NB4 (cell line): ENCODE measurements at regions not wholly inside any gene's neighbourhood (a gene's known extent, or its start where the extent isn't known, plus 50 kb on each side); places are given as distances from the start of the nearest gene placed in this dataset.

Experiments
- MYC ChIP-seq: IDR thresholded peaks from 2 replicates; pipeline ENCODE4 v1.6.1; 2011; ENCODE audit warnings: low read depth, low read length
- POLR2A ChIP-seq: IDR thresholded peaks from 2 replicates; pipeline ENCODE4 v1.6.1; 2011; ENCODE audit warnings: mild to moderate bottlenecking; ENCODE audit not compliant: insufficient read length; ENCODE audit errors: extremely low read depth
- TF ChIP-seq, protein P1 (sequence below): IDR thresholded peaks from one replicate; pipeline ENCODE4 v1.5.1; 2012; ENCODE audit warnings: low read depth, low read length

DNA sequence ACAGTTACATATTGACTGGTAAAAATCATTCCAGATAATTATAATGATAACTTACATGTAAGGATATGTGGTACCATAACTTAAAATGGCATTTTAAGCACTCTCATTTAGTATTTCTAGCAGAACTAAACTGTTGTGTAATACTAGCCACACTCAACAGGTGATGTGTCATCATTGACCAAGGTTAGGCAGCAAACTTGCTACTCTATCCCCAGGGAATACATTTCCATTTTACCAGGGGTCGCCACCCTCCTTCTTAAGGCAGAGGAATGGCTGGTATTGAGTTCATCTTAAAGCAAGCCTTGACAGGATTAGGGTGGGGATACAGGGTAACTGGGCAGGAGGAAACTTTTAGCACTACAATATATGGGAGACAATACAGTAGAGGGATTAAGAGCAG lies 259.8 kb upstream of the CAMK1G start:
- TF ChIP-seq, protein P1, sequence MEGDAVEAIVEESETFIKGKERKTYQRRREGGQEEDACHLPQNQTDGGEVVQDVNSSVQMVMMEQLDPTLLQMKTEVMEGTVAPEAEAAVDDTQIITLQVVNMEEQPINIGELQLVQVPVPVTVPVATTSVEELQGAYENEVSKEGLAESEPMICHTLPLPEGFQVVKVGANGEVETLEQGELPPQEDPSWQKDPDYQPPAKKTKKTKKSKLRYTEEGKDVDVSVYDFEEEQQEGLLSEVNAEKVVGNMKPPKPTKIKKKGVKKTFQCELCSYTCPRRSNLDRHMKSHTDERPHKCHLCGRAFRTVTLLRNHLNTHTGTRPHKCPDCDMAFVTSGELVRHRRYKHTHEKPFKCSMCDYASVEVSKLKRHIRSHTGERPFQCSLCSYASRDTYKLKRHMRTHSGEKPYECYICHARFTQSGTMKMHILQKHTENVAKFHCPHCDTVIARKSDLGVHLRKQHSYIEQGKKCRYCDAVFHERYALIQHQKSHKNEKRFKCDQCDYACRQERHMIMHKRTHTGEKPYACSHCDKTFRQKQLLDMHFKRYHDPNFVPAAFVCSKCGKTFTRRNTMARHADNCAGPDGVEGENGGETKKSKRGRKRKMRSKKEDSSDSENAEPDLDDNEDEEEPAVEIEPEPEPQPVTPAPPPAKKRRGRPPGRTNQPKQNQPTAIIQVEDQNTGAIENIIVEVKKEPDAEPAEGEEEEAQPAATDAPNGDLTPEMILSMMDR: no peak
- TF ChIP-seq MYC: no peak
- no peak for TF ChIP-seq POLR2A
